ENCODE measurements at regions not wholly inside any gene's neighbourhood (a gene's known extent, or its start where the extent isn't known, plus 50 kb on each side); places are given as distances from the start of the nearest gene placed in this dataset.
"Not testable (repeated sequence)": the region's sequence is repeated elsewhere in the genome, so short reads cannot be mapped to it uniquely, and the experiment has no call there.

GRCh38 chr3:101144105-101144504, 150.9 kb upstream of the ABI3BP start:
- TF ChIP-seq CTCF (IDR thresholded peaks at IDR 0.05; ENCODE audit: borderline replicate concordance, control extremely low read depth, extremely low read depth, insufficient read depth, missing control alignments) = no peak
- no peak for DNase-seq (ENCODE audit: low spot score)
- in situ Hi-C loops (cut with MboI; ENCODE audit: low sequenced_read_pairs, unreplicated experiment) = no loop called here

GRCh38 chr3:101143012-101143411, 149.8 kb upstream of the ABI3BP start:
- no peak for TF ChIP-seq CTCF (IDR thresholded peaks at IDR 0.05; ENCODE audit: borderline replicate concordance, control extremely low read depth, extremely low read depth, insufficient read depth, missing control alignments)
- DNase-seq (ENCODE audit: low spot score) = no peak
- in situ Hi-C loops (cut with MboI; ENCODE audit: low sequenced_read_pairs, unreplicated experiment) = no loop called here

GRCh38 chr3:101142160-101142559, 148.9 kb upstream of the ABI3BP start:
- in situ Hi-C loops (cut with MboI; ENCODE audit: low sequenced_read_pairs, unreplicated experiment) = no loop called here
- no peak for TF ChIP-seq CTCF (IDR thresholded peaks at IDR 0.05; ENCODE audit: borderline replicate concordance, control extremely low read depth, extremely low read depth, insufficient read depth, missing control alignments)
- DNase-seq (ENCODE audit: low spot score) = no peak

GRCh38 chr3:101141135-101141534, 147.9 kb upstream of the ABI3BP start:
- DNase-seq (ENCODE audit: low spot score) = no peak
- in situ Hi-C loops (cut with MboI; ENCODE audit: low sequenced_read_pairs, unreplicated experiment) = no loop called here
- TF ChIP-seq CTCF (IDR thresholded peaks at IDR 0.05; ENCODE audit: borderline replicate concordance, control extremely low read depth, extremely low read depth, insufficient read depth, missing control alignments) = no peak

- TF ChIP-seq CTCF (IDR thresholded peaks at IDR 0.05; ENCODE audit: borderline replicate concordance, control extremely low read depth, extremely low read depth, insufficient read depth, missing control alignments) = no peak
- no peak for DNase-seq (ENCODE audit: low spot score)
- in situ Hi-C loops (cut with MboI; ENCODE audit: low sequenced_read_pairs, unreplicated experiment) = no loop called here
Measured at GRCh38 chr3:101138817-101139216, 145.6 kb upstream of the ABI3BP start.

GRCh38 chr3:101134331-101134730, 141.1 kb upstream of the ABI3BP start:
- no peak for DNase-seq (ENCODE audit: low spot score)
- TF ChIP-seq CTCF (IDR thresholded peaks at IDR 0.05; ENCODE audit: borderline replicate concordance, control extremely low read depth, extremely low read depth, insufficient read depth, missing control alignments) = no peak
- in situ Hi-C loops (cut with MboI; ENCODE audit: low sequenced_read_pairs, unreplicated experiment) = no loop called here

GRCh38 chr3:101133652-101134051, 140.4 kb upstream of the ABI3BP start:
- no peak for TF ChIP-seq CTCF (IDR thresholded peaks at IDR 0.05; ENCODE audit: borderline replicate concordance, control extremely low read depth, extremely low read depth, insufficient read depth, missing control alignments)
- in situ Hi-C loops (cut with MboI; ENCODE audit: low sequenced_read_pairs, unreplicated experiment) = no loop called here
- DNase-seq (ENCODE audit: low spot score) = no peak

- DNase-seq (ENCODE audit: low spot score); in situ Hi-C loops (cut with MboI; ENCODE audit: low sequenced_read_pairs, unreplicated experiment): not testable (repeated sequence)
Measured at GRCh38 chr3:101133197-101133596, 140.0 kb upstream of the ABI3BP start.
